IMR-90 (cell line): ENCODE measurements at regions not wholly inside any gene's neighbourhood (a gene's known extent, or its start where the extent isn't known, plus 50 kb on each side); places are given as distances from the start of the nearest gene placed in this dataset.

Experiments
- ATAC-seq: fragments of 200-7000 bp; cut with Tn5 transposase; 2 replicates; pipeline ENCODE4 v1.9.1; 2020; ENCODE audit warnings: low read depth, mild to moderate bottlenecking, moderate library complexity
- BruUV-seq: library from RNA; stranded (reverse); fragments of 400-500 nt; replicated peaks from 2 replicates; lab custom pipeline; 2021; lab: Mats Ljungman, UMichigan
- CTCF ChIA-PET: fragments of 300-600 bp; formaldehyde crosslinking; extraction: SDS; loops from one replicate; lab custom pipeline; 2021; ENCODE audit warnings: antibody characterized with exemption; lab: Yijun Ruan, JAX
- POLR2A ChIA-PET: fragments of 300-600 bp; sonication (Branson Sonifier 250); formaldehyde crosslinking; loops from one replicate; lab custom pipeline; 2022; ENCODE audit warnings: antibody characterized with exemption; ENCODE audit not compliant: unreplicated experiment; lab: Charles Lee
- DNase-seq: peaks from one replicate; pipeline ENCODE4 v3.0.0; 2013
- H2AFZ ChIP-seq: replicated peaks from 2 replicates; pipeline ENCODE3; 2013; ENCODE audit warnings: low read length, mild to moderate bottlenecking; ENCODE audit not compliant: poor library complexity
- H2AK5ac ChIP-seq: 2 replicates; pipeline ENCODE4 v1.6.1; 2013; ENCODE audit warnings: low read depth, low read length, inconsistent platforms
- H2AK9ac ChIP-seq: replicated peaks from 2 replicates; pipeline ENCODE3; 2013; ENCODE audit warnings: mild to moderate bottlenecking, low read depth, low read length, moderate library complexity; ENCODE audit not compliant: poor library complexity
- H2BK120ac ChIP-seq: 2 replicates; pipeline ENCODE4 v1.6.1; 2013; ENCODE audit warnings: low read depth, low read length, inconsistent platforms
- H2BK15ac ChIP-seq: 3 replicates; pipeline ENCODE4 v1.6.1; 2013; ENCODE audit warnings: low read depth, low read length, inconsistent platforms
- H2BK20ac ChIP-seq: 2 replicates; pipeline ENCODE4 v1.6.1; 2013; ENCODE audit warnings: low read depth, mild to moderate bottlenecking, inconsistent platforms, low read length, moderate library complexity
- H2BK5ac ChIP-seq: 2 replicates; pipeline ENCODE4 v1.6.1; 2013; ENCODE audit warnings: mild to moderate bottlenecking, low read depth, low read length, inconsistent platforms; ENCODE audit not compliant: poor library complexity, severe bottlenecking
- H3K14ac ChIP-seq: replicated peaks from 2 replicates; pipeline ENCODE4 v1.6.1; 2013; ENCODE audit warnings: low read depth, low read length, inconsistent platforms
- H3K18ac ChIP-seq: 2 replicates; pipeline ENCODE4 v1.6.1; 2013; ENCODE audit warnings: low read depth, low read length, control low read depth
- H3K23ac ChIP-seq: 2 replicates; pipeline ENCODE4 v1.6.1; 2013; ENCODE audit warnings: low read depth, low read length, inconsistent platforms
- H3K27ac ChIP-seq: 2 replicates; pipeline ENCODE4 v1.5.1; 2013; ENCODE audit warnings: mild to moderate bottlenecking, control low read depth, low read length; ENCODE audit not compliant: insufficient read depth
- H3K27me3 ChIP-seq: 2 replicates; pipeline ENCODE4 v1.6.1; 2013; ENCODE audit warnings: low read length; ENCODE audit not compliant: control insufficient read depth, insufficient read depth
- H3K36me3 ChIP-seq: 2 replicates; pipeline ENCODE4 v1.6.1; 2013; ENCODE audit warnings: low read length, mixed read lengths; ENCODE audit not compliant: control insufficient read depth, insufficient read depth
- H3K4ac ChIP-seq: 2 replicates; pipeline ENCODE4 v1.6.1; 2013; ENCODE audit warnings: low read depth, low read length, inconsistent platforms
- H3K4me1 ChIP-seq: 2 replicates; pipeline ENCODE4 v1.6.1; 2013; ENCODE audit warnings: low read length, mixed read lengths; ENCODE audit not compliant: control insufficient read depth, insufficient read depth
- H3K4me2 ChIP-seq: 2 replicates; pipeline ENCODE4 v1.6.1; 2013; ENCODE audit warnings: low read depth, mild to moderate bottlenecking, control low read depth, low read length, moderate library complexity
- H3K4me3 ChIP-seq: 2 replicates; pipeline ENCODE4 v1.5.1; 2013; ENCODE audit warnings: low read depth, mild to moderate bottlenecking, control low read depth, low read length, moderate library complexity; ENCODE audit not compliant: insufficient read depth
- H3K56ac ChIP-seq: 2 replicates; pipeline ENCODE4 v1.6.1; 2013; ENCODE audit warnings: low read length, inconsistent platforms; ENCODE audit not compliant: insufficient read depth; ENCODE audit errors: extremely low read depth
- H3K79me1 ChIP-seq, 2 experiments: 2 replicates each; pipeline ENCODE4 v1.6.1; 2013; ENCODE audit warnings: low read length in 2 of 2, inconsistent platforms in 1 of 2, low read depth in 1 of 2
- H3K9ac ChIP-seq: 2 replicates; pipeline ENCODE4 v1.6.1; 2013; ENCODE audit warnings: low read depth, low read length, control low read depth
- H3K9me1 ChIP-seq: 2 replicates; pipeline ENCODE4 v1.6.1; 2013; ENCODE audit warnings: low read length, inconsistent platforms; ENCODE audit not compliant: insufficient read depth
- H3K9me3 ChIP-seq: 2 replicates; pipeline ENCODE4 v1.6.1; 2013; ENCODE audit warnings: low read length; ENCODE audit not compliant: control insufficient read depth, insufficient read depth
- H4K20me1 ChIP-seq: 2 replicates; pipeline ENCODE4 v1.6.1; 2013; ENCODE audit warnings: low read length, inconsistent platforms; ENCODE audit not compliant: insufficient read depth
- H4K5ac ChIP-seq: 2 replicates; pipeline ENCODE4 v1.6.1; 2013; ENCODE audit warnings: mild to moderate bottlenecking, low read depth, low read length, control low read depth
- H4K8ac ChIP-seq, 2 experiments: 2 replicates each; pipeline ENCODE4 v1.6.1; 2013; ENCODE audit warnings: low read depth in 2 of 2, low read length in 2 of 2, control low read depth in 1 of 2, inconsistent platforms in 1 of 2
- H4K91ac ChIP-seq: 2 replicates; pipeline ENCODE4 v1.6.1; 2013; ENCODE audit warnings: low read depth, low read length, inconsistent platforms; ENCODE audit not compliant: insufficient read depth
- MAFK ChIP-seq: IDR thresholded peaks from 2 replicates; pipeline ENCODE4 v1.6.1; 2012; ENCODE audit warnings: low read depth, low read length, improper control_type of control experiment
- MAZ ChIP-seq: IDR thresholded peaks from 2 replicates; pipeline ENCODE4 v1.6.1; 2012; ENCODE audit warnings: low read depth, mild to moderate bottlenecking, low read length, improper control_type of control experiment, moderate library complexity, borderline replicate concordance
- RCOR1 ChIP-seq: IDR thresholded peaks from 2 replicates; pipeline ENCODE4 v1.6.1; 2012; ENCODE audit warnings: mild to moderate bottlenecking, low read length, improper control_type of control experiment; ENCODE audit not compliant: insufficient replicate concordance
- WGBS, 2 experiments: methylation state at CpG; one replicate each; pipeline versions ENCODE4 v1.1.5 to v1.1.7; 2013; ENCODE audit warnings: missing lambda C conversion rate in 2 of 2; ENCODE audit not compliant: insufficient read length in 1 of 2; ENCODE audit errors: extremely low coverage in 2 of 2; 5-methylcytosine and 5-hydroxymethylcytosine counted together
- dilution Hi-C: fragments of 300-500 bp; cut with HindIII; formaldehyde crosslinking; loops from one replicate; pipeline ENCODE4 v1.14.3; 2018; ENCODE audit warnings: low sequenced_read_pairs; ENCODE audit not compliant: unreplicated experiment
- in situ Hi-C: fragments of 300-500 bp; cut with MboI; formaldehyde crosslinking; loops from 3 replicates; pipeline ENCODE4 v1.14.3; 2019; ENCODE audit warnings: low sequenced_read_pairs, inconsistent platforms, mixed read lengths
- intact Hi-C: fragments of 100-400 bp; cut with micrococcal nuclease; formaldehyde crosslinking; loops from 2 replicates; pipeline ENCODE4 v1.10.0; 2022

GRCh38 chr3:187498211-187498724, 130.1 kb downstream of the RTP4 start:
- in situ Hi-C loops (no loop called here), intact Hi-C loops (no loop called here), dilution Hi-C loops (no loop called here)
- no peak for ATAC-seq
- no peak overlapping the region for H4K5ac ChIP-seq
- no peaks in the 10 kb centered on the region for H3K9me3 ChIP-seq
- no peak for DNase-seq
- no peaks in the 10 kb centered on the region for H3K36me3 ChIP-seq
- H2BK5ac ChIP-seq = no peak overlapping the region
- no peak overlapping the region for H3K56ac ChIP-seq
- no peak overlapping the region for H2AFZ ChIP-seq
- no peak overlapping the region for H3K4me2 ChIP-seq
- no peak overlapping the region for H2BK120ac ChIP-seq
- no peak overlapping the region for H2AK9ac ChIP-seq
- no peak overlapping the region for H3K27ac ChIP-seq
- no peak overlapping the region for H2BK15ac ChIP-seq
- CTCF ChIA-PET = no interaction called here
- 40% methylated on average over 1 of the region's 3 CpGs; no CpG with 5 or more reads in 1 of the 2 experiments for WGBS, 2 experiments
- no peak overlapping the region for H3K4me3 ChIP-seq
- no TSS peak for BruUV-seq
- H3K23ac ChIP-seq = no peak overlapping the region
- TF ChIP-seq MAZ (no peak), MAFK (peak; percentile 56), RCOR1 (no peak)
- H3K4me1 ChIP-seq = no peaks in the 10 kb centered on the region
- H3K27me3 ChIP-seq = peaks cover 2% of the 10 kb centered on the region; the same call in 1 of the 2 replicates
- H4K91ac ChIP-seq = no peak overlapping the region
- no peaks in the 10 kb centered on the region for H3K9me1 ChIP-seq
- no peak overlapping the region for H3K18ac ChIP-seq
- H2AK5ac ChIP-seq = no peak overlapping the region
- H4K20me1 ChIP-seq = no peaks in the 10 kb centered on the region
- H4K8ac ChIP-seq = no peak overlapping the region
- no peak overlapping the region for H3K14ac ChIP-seq
- no peak overlapping the region for H2BK20ac ChIP-seq
- H3K79me1 ChIP-seq = no peaks in the 10 kb centered on the region
- POLR2A ChIA-PET = no interaction called here
- no peak overlapping the region for H3K9ac ChIP-seq
- H3K4ac ChIP-seq = no peak overlapping the region
